Cardiac fibroblast (primary cell): ENCODE measurements at regions not wholly inside any gene's neighbourhood (a gene's known extent, or its start where the extent isn't known, plus 50 kb on each side); places are given as distances from the start of the nearest gene placed in this dataset.

Source experiments
- DNase-seq, 2 donors: peaks; one replicate each; pipeline versions ENCODE4 v3.0.0 to v3.0.0-alpha.2; 2010; ENCODE audit warnings: low read depth in 2 of 2
- H3K4me3 ChIP-seq, 2 donors: replicated peaks in 1 of 2; 1 replicate in 1 of 2; 2 replicates in 1 of 2; pipeline ENCODE4 v1.5.1; 2011; ENCODE audit warnings: low read depth in 2 of 2, low read length in 2 of 2, mild to moderate bottlenecking in 2 of 2, moderate library complexity in 1 of 2
- TF ChIP-seq, protein P1 (sequence below): IDR thresholded peaks from one replicate; pipeline ENCODE4 v1.5.1; 2011; ENCODE audit warnings: low read depth, mild to moderate bottlenecking, low read length, inconsistent platforms

DNA sequence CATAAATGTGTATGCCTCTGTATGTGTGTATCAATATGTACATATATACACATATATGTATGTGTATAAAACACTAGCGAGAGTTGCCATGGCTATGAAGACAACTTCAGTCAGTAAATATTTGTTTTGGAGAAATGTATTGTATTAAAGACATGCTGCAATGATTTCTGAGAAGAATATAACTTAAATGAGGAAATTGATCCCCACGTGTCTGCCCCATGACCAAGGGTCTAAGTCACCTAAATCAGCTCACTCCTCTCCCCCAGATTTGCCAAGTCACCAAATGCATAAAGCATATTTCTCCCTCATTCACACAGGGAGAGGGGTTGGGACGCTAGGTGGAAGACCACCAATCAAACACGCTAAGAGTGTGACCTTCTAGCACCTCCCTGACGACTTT, 58.3 kb upstream of the LYST start:
- DNase-seq = no peak
- no peak overlapping the region for H3K4me3 ChIP-seq
- TF ChIP-seq, protein P1, sequence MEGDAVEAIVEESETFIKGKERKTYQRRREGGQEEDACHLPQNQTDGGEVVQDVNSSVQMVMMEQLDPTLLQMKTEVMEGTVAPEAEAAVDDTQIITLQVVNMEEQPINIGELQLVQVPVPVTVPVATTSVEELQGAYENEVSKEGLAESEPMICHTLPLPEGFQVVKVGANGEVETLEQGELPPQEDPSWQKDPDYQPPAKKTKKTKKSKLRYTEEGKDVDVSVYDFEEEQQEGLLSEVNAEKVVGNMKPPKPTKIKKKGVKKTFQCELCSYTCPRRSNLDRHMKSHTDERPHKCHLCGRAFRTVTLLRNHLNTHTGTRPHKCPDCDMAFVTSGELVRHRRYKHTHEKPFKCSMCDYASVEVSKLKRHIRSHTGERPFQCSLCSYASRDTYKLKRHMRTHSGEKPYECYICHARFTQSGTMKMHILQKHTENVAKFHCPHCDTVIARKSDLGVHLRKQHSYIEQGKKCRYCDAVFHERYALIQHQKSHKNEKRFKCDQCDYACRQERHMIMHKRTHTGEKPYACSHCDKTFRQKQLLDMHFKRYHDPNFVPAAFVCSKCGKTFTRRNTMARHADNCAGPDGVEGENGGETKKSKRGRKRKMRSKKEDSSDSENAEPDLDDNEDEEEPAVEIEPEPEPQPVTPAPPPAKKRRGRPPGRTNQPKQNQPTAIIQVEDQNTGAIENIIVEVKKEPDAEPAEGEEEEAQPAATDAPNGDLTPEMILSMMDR = no peak

DNA sequence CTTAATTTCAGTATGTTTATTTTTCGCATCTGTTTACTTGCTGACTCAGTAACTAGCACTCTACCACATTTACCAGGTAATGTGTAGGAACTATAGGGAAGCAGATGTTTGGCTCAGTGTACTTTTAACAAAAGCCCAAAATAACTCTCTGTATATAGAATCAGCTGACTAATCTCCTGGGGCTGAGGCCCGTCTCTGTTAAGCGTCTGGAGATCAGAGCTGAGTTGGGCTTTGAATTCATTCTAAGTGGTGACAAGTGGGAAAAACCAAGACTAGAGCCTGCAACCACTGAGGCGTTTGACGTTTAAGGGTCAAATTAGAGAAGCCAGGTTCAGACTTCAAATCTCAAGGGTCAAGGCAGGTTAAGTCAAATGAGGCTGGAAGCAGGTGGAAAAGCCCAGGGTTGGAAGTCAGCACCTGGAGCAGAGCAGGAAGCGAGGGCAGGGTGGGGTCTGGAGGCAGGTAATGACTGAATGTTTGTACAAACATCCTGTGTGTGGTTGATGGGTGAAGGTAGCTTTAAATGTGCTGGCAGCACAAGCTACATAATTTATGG, 56.8 kb upstream of the LYST start:
- TF ChIP-seq, protein P1 = no peak
- DNase-seq = peak; percentile 58 to 61
- no peak overlapping the region for H3K4me3 ChIP-seq

DNA sequence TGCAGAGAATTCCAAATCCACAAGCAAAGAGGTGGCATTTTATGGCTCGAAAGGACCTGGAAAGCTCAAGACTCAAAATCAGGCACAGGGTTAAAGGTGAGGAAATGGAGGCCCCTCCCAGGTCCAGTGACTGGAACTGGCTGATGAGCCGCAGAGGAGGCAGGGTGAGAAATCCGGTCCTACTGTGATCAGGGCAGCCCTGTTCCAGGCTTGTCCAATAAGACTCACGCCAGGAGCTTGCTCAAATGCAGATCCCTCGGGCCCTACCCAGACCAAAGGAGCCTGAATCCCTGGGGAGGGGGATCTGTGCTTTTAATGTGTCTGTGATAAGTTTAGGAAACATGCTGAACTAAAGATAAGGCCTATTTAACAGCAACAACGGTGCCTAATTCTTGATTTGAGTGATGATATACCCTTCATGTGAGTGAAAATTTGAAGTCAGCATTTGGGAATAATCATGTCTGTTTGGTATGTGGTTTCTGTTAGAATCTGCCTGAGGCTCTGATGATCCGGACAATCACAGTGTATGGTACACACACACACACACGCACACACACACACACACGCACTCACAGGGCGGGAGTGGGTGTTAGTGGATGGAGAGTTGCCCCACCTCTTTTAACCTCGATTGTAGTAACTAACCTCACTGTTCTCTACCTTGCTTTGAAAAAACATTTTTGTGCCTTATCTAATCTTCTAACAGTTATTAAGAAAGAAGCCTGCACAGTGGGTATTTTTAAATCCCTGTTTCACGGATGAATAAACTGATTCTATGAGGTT, 54.1 kb upstream of the LYST start:
- peak in 1 of 2 donors; percentile 27 for DNase-seq
- TF ChIP-seq, protein P1 = no peak
- H3K4me3 ChIP-seq = no peak overlapping the region

DNA sequence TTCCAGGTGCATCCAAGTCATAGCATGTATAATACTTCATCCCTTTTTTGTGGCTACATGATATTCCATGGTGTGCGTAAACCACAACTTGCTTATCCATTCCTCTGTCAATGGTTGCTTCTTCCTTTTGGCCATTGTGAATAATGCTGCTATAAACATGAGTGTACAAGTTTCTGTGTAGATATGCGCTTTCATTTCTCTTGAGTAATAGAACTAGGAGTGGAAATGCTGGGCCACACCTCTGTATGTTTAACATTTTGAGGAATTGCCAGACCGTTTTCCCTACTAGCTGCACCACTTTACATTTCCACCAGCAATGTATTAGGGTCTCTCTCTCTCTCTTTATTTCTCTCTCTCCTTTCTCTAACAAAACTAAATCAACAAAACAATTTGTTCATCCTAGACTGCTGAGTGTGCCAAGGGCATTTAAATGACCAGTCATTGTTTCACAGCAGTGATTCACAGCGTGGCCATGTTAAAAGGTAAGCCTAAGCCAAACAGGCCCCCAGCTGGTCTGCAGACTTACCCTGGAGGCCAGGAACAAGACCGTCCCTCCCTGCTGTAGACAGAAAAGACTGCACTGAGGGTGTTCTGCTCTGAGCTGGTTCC, 53.2 kb upstream of the LYST start:
- TF ChIP-seq, protein P1 = peak; percentile 12
- peak; percentile 68 to 95 for DNase-seq
- no peak overlapping the region for H3K4me3 ChIP-seq

DNA sequence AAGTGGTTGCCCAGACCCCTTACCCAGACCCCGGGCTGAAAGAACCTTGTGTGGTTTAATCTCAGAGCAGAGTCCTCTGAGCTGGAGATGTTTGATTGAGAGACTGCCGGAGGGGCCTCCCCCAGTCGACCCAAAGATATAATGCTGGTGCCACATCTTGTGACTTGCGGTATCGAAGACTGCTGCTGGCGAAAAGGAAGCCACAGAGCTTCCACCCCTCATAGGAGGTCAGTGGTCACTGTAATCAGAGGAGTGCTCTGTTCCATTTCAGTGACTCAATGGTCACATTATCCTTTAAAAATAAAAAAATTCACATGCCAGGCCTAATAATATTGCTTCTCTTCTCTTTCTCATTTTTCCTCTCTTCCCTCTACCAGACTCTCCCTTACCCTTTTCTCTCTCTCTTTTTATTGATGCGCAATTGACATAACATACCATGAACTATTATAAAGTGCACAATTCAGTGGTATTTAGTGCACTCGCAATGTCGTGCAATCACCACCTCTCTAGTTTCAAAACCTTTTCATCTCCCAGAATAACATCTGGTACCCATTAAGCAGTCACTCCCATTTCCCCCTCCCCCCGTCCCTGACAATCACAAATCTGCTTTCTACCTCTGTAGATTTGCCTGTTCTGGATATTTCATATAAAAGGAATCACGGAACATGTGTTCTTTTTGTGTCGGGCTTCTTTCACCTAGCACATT, 52.6 kb upstream of the LYST start:
- peak in 1 of 2 donors; percentile 26 for DNase-seq
- TF ChIP-seq, protein P1 = no peak
- H3K4me3 ChIP-seq = no peak overlapping the region

DNA sequence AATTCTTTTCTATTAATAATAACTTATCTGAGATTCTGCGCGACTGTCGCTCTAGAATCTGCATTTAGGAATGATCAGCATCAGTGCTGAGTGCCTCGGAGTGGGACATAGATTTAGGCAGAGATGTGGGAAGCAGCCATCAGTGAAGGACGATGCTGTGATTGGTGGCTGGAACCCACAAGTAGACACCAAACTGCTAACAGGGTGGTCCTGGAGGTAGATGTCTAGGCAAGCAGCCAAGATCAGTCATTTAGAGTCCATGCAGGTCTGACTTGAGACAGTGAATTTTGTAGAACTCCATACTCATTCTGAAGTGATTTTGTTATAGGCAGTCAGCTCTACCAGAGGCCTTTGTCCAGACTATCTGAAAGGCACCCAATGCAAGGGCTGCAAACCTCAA, 51.8 kb upstream of the LYST start:
- no peak overlapping the region for H3K4me3 ChIP-seq
- TF ChIP-seq, protein P1 = no peak
- no peak for DNase-seq
